ENCODE measurements at regions not wholly inside any gene's neighbourhood (a gene's known extent, or its start where the extent isn't known, plus 50 kb on each side); places are given as distances from the start of the nearest gene placed in this dataset.

DNA sequence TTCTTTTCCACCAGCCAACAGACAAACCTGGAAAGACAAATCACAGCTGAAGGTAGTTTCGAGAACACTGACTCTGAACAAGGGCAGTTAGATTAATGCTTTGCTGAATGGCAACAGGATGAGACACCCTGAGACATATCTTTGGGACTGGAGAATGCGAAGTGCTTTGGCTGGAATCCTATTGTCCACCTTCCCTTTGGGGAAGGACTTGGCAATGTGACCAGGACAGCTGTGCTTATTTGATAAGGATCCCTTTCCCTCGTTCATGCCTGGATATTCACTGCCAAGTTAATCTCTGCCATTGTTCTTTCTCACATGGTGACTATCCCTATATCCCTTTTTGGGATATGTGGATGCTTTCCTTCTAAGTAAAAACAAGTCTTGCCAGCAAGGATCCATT, 537.1 kb upstream of the SEL1L start:
- TF ChIP-seq, protein P1, sequence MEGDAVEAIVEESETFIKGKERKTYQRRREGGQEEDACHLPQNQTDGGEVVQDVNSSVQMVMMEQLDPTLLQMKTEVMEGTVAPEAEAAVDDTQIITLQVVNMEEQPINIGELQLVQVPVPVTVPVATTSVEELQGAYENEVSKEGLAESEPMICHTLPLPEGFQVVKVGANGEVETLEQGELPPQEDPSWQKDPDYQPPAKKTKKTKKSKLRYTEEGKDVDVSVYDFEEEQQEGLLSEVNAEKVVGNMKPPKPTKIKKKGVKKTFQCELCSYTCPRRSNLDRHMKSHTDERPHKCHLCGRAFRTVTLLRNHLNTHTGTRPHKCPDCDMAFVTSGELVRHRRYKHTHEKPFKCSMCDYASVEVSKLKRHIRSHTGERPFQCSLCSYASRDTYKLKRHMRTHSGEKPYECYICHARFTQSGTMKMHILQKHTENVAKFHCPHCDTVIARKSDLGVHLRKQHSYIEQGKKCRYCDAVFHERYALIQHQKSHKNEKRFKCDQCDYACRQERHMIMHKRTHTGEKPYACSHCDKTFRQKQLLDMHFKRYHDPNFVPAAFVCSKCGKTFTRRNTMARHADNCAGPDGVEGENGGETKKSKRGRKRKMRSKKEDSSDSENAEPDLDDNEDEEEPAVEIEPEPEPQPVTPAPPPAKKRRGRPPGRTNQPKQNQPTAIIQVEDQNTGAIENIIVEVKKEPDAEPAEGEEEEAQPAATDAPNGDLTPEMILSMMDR (conservative IDR thresholded peaks at IDR 0.05; ENCODE audit: low read length): no peak
- TF ChIP-seq EZH2phosphoT487 (IDR thresholded peaks at IDR 0.05; ENCODE audit: borderline replicate concordance, low read depth, low read length): no peak

Data from OCI-LY7 (cell line).